Amygdala (tissue), 56 donors: ENCODE measurements at regions not wholly inside any gene's neighbourhood (a gene's known extent, or its start where the extent isn't known, plus 50 kb on each side); places are given as distances from the start of the nearest gene placed in this dataset.
"Not testable (repeated sequence)": the region's sequence is repeated elsewhere in the genome, so short reads cannot be mapped to it uniquely, and the experiment has no call there.

ENCODE experiments used
- DNase-seq, 56 donors: peaks; one replicate each; lab custom pipeline; 2025; lab: John Stamatoyannopoulos, UW

- not testable (repeated sequence) for DNase-seq
Measured at GRCh38 chr10:85410586-85410985, 956.0 kb downstream of the GRID1 start.

- DNase-seq, result no peak
Measured at GRCh38 chr10:85413570-85413969, 953.0 kb downstream of the GRID1 start.

- no peak for DNase-seq
Measured at GRCh38 chr10:85420501-85421191, 945.9 kb downstream of the GRID1 start.

GRCh38 chr10:85421421-85421820 is 945.2 kb downstream of the GRID1 start:
- no peak for DNase-seq

- DNase-seq, result no peak
Measured at GRCh38 chr10:85429126-85429525, 937.5 kb downstream of the GRID1 start.

- no peak for DNase-seq
Measured at GRCh38 chr10:85430991-85431390, 935.6 kb downstream of the GRID1 start.

- DNase-seq, result peak in 1 of 56 donors; percentile 1
Measured at GRCh38 chr10:85433248-85433647, 933.3 kb downstream of the GRID1 start.

GRCh38 chr10:85444868-85445267 is 921.7 kb downstream of the GRID1 start:
- DNase-seq, result no peak

GRCh38 chr10:85445702-85446101 is 920.9 kb downstream of the GRID1 start:
- no peak for DNase-seq

- no peak for DNase-seq
Measured at GRCh38 chr10:85446827-85447226, 919.8 kb downstream of the GRID1 start.

GRCh38 chr10:85447690-85448089 is 918.9 kb downstream of the GRID1 start:
- DNase-seq, result no peak

GRCh38 chr10:85448716-85449115 is 917.9 kb downstream of the GRID1 start:
- no peak for DNase-seq

GRCh38 chr10:85454386-85454785 is 912.2 kb downstream of the GRID1 start:
- DNase-seq, result no peak

- no peak for DNase-seq
Measured at GRCh38 chr10:85457191-85457590, 909.4 kb downstream of the GRID1 start.

- no peak for DNase-seq
Measured at GRCh38 chr10:85458324-85458723, 908.3 kb downstream of the GRID1 start.

GRCh38 chr10:85459906-85460305 is 906.7 kb downstream of the GRID1 start:
- DNase-seq, result no peak

- no peak for DNase-seq
Measured at GRCh38 chr10:85464336-85464735, 902.3 kb downstream of the GRID1 start.

- DNase-seq, result no peak
Measured at GRCh38 chr10:85477979-85478378, 888.6 kb downstream of the GRID1 start.

GRCh38 chr10:85490431-85490830 is 876.2 kb downstream of the GRID1 start:
- no peak for DNase-seq

- DNase-seq, result no peak
Measured at GRCh38 chr10:85491652-85492051, 874.9 kb downstream of the GRID1 start.

- peak in 10 of 56 donors; percentile 2 to 46 (median 4) for DNase-seq
Measured at GRCh38 chr10:85492684-85493083, 873.9 kb downstream of the GRID1 start.

- DNase-seq, result no peak
Measured at GRCh38 chr10:85493703-85494102, 872.9 kb downstream of the GRID1 start.

GRCh38 chr10:85504641-85505040 is 862.0 kb downstream of the GRID1 start:
- DNase-seq, result not testable (repeated sequence)
